Calu3 (cell line): ENCODE measurements at regions not wholly inside any gene's neighbourhood (a gene's known extent, or its start where the extent isn't known, plus 50 kb on each side); places are given as distances from the start of the nearest gene placed in this dataset.

ENCODE experiments used
- BruUV-seq: library from RNA; stranded (reverse); fragments of 400-500 nt; replicated peaks from 2 replicates; lab custom pipeline; 2021; lab: Mats Ljungman, UMichigan
- CTCF ChIA-PET: fragments of 300-600 bp; sonication (Branson Sonifier 250); formaldehyde crosslinking; loops from one replicate; lab custom pipeline; 2022; ENCODE audit warnings: antibody characterized with exemption; lab: Charles Lee
- DNase-seq: peaks from one replicate; pipeline ENCODE4 v3.0.0; 2022
- H3K27ac Mint-ChIP-seq: one replicate; pipeline ENCODE4 v1.8.0; 2022; ENCODE audit warnings: mixed read lengths; ENCODE audit not compliant: unreplicated experiment
- H3K27me3 Mint-ChIP-seq: one replicate; pipeline ENCODE4 v1.8.0; 2022; ENCODE audit warnings: mixed read lengths; ENCODE audit not compliant: unreplicated experiment
- H3K36me3 Mint-ChIP-seq: one replicate; pipeline ENCODE4 v1.8.0; 2022; ENCODE audit warnings: mild to moderate bottlenecking, moderate library complexity, mixed read lengths; ENCODE audit not compliant: insufficient read depth, unreplicated experiment
- H3K4me1 Mint-ChIP-seq: one replicate; pipeline ENCODE4 v1.8.0; 2022; ENCODE audit warnings: mild to moderate bottlenecking, low read depth, mixed read lengths; ENCODE audit not compliant: unreplicated experiment
- H3K4me3 Mint-ChIP-seq: one replicate; pipeline ENCODE4 v1.8.0; 2022; ENCODE audit warnings: mild to moderate bottlenecking, low read depth, moderate library complexity, mixed read lengths; ENCODE audit not compliant: unreplicated experiment
- H3K9me3 Mint-ChIP-seq: one replicate; pipeline ENCODE4 v1.8.0; 2022; ENCODE audit warnings: low read depth, mixed read lengths; ENCODE audit not compliant: unreplicated experiment
- intact Hi-C: fragments of 100-400 bp; cut with micrococcal nuclease; formaldehyde crosslinking; loops from one replicate; pipeline ENCODE4 v1.10.0; 2022; ENCODE audit not compliant: unreplicated experiment
- TF ChIP-seq, protein P1 (sequence below): fragments of 200-600 bp; IDR thresholded peaks from one replicate; pipeline ENCODE4 v1.8.0; 2022; ENCODE audit warnings: antibody characterized with exemption; ENCODE audit not compliant: unreplicated experiment

DNA sequence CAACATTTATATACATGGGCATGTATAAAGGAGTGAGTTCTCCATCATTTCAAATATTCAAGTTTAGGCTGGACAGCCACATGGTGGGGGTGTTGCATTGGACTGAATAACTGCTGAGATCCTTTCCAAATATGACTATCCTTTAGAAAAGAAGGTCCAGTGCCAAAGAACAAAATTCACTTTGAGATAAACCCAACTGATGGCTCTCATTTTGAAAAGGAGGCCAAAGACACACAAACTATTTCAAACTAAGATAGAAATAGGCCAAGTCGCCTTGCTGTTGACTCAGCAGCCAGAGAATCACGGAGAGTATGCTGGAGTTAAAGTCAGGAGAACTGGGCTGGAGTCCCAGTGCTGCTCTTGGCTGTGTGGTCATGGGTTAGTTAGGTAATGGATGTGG is 204.5 kb upstream of the LRATD1 start:
- no peaks in the 10 kb centered on the region for H3K4me1 Mint-ChIP-seq
- intact Hi-C loops = loop anchor here (5.0 kb wide), 1 partner anchor 1159 kb away; no protein-coding TSS in a partner anchor
- no peak overlapping the region for H3K4me3 Mint-ChIP-seq
- BruUV-seq = no TSS peak
- no peaks in the 10 kb centered on the region for H3K27me3 Mint-ChIP-seq
- no peak overlapping the region for H3K27ac Mint-ChIP-seq
- CTCF ChIA-PET = no interaction called here
- no peak for DNase-seq
- peaks cover 6% of the 10 kb centered on the region for H3K9me3 Mint-ChIP-seq
- TF ChIP-seq, protein P1, sequence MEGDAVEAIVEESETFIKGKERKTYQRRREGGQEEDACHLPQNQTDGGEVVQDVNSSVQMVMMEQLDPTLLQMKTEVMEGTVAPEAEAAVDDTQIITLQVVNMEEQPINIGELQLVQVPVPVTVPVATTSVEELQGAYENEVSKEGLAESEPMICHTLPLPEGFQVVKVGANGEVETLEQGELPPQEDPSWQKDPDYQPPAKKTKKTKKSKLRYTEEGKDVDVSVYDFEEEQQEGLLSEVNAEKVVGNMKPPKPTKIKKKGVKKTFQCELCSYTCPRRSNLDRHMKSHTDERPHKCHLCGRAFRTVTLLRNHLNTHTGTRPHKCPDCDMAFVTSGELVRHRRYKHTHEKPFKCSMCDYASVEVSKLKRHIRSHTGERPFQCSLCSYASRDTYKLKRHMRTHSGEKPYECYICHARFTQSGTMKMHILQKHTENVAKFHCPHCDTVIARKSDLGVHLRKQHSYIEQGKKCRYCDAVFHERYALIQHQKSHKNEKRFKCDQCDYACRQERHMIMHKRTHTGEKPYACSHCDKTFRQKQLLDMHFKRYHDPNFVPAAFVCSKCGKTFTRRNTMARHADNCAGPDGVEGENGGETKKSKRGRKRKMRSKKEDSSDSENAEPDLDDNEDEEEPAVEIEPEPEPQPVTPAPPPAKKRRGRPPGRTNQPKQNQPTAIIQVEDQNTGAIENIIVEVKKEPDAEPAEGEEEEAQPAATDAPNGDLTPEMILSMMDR = no peak
- no peaks in the 10 kb centered on the region for H3K36me3 Mint-ChIP-seq

DNA sequence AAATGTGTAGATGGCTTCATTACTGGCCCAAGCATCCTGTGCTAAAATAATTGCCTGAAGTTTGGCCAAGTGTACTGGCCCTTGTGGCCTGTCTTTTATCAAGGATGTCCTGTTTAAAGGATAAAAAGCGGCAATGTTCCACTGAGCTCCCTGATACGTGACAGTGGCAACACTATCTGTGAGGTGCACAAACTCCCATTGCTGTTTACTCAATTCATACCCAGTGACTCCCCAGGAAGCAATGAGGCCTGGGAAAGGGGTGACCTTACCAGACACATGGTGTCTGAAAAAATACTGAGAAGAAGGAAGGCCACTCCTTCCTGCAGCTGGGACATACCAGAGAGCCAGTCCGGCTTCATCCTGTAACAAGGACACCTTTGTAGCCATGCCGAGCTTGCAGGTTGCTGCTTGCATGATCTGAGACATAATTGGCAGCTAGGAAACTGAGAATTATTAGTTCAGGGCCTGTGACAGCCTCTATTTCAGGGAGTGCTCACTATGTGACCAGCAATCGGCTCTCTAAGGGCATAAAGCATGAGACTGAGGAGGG is 198.5 kb upstream of the LRATD1 start:
- H3K36me3 Mint-ChIP-seq = no peaks in the 10 kb centered on the region
- H3K4me3 Mint-ChIP-seq = no peak overlapping the region
- intact Hi-C loops = no loop called here
- peaks cover 11% of the 10 kb centered on the region for H3K9me3 Mint-ChIP-seq
- H3K4me1 Mint-ChIP-seq = no peaks in the 10 kb centered on the region
- CTCF ChIA-PET = no interaction called here
- TF ChIP-seq, protein P1 = no peak
- DNase-seq = no peak
- no peaks in the 10 kb centered on the region for H3K27me3 Mint-ChIP-seq
- no peak overlapping the region for H3K27ac Mint-ChIP-seq
- BruUV-seq = no TSS peak

DNA sequence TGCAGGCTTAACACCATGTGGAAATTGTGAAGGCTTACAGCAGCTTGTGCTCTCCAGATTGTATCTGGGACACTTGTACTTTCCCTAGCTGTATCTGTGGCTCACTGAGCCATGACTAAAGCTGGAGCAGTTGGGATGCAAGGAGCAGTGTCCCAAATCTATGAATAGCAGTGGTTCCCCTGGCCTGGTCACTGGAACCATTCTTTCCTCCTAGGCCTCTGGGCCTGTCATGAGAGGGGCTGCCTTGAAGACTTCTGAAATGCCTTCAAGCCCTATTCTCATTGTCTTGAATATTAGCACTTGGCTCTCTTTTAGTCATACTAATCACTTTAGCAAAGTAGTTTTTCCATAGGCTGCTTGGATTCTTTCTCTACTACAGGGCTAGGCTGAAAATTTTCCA is 186.8 kb upstream of the LRATD1 start:
- Mint-ChIP-seq H3K9me3 (peaks cover under 1% of the 10 kb centered on the region), H3K4me1 (no peaks in the 10 kb centered on the region), H3K27ac (no peak overlapping the region), H3K4me3 (no peak overlapping the region), H3K27me3 (no peaks in the 10 kb centered on the region), H3K36me3 (no peaks in the 10 kb centered on the region)
- CTCF ChIA-PET = interaction anchor here (0.6 kb wide), 1 partner anchor 614 kb away, joined by 3 read pairs; no protein-coding TSS in a partner anchor
- intact Hi-C loops = no loop called here
- TF ChIP-seq, protein P1 = no peak
- DNase-seq = no peak
- no TSS peak for BruUV-seq

DNA sequence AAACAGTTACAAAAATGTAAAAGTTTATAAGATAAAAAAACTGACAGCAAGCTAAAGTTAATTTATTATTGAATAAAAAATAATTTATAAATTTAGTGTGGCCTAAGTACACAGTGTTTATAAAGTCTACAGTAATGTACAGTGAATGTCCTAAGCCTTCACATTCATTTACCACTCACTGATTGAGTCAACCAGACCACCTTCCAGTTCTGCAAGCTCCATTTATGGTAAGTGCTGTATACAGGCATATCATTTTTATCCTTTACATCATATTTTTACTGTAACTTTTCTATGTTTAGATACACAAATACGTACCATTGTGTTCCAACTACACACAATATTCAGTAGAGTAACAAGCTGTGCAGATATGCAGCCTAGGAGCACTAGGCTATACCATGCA is 184.2 kb upstream of the LRATD1 start:
- H3K27ac Mint-ChIP-seq = no peak overlapping the region
- H3K27me3 Mint-ChIP-seq = no peaks in the 10 kb centered on the region
- no peaks in the 10 kb centered on the region for H3K4me1 Mint-ChIP-seq
- DNase-seq = no peak
- no TSS peak for BruUV-seq
- intact Hi-C loops = no loop called here
- no peaks in the 10 kb centered on the region for H3K9me3 Mint-ChIP-seq
- no peaks in the 10 kb centered on the region for H3K36me3 Mint-ChIP-seq
- TF ChIP-seq, protein P1 = no peak
- H3K4me3 Mint-ChIP-seq = no peak overlapping the region
- CTCF ChIA-PET = no interaction called here
